DND-41 (cell line): ENCODE measurements at regions not wholly inside any gene's neighbourhood (a gene's known extent, or its start where the extent isn't known, plus 50 kb on each side); places are given as distances from the start of the nearest gene placed in this dataset.

Experiments used
- ATAC-seq: fragments of 200-7000 bp; cut with Tn5 transposase; 3 replicates; pipeline ENCODE4 v1.9.1; 2021; ENCODE audit warnings: low read depth; ENCODE audit not compliant: insufficient read depth
- DNase-seq: peaks from one replicate; pipeline ENCODE4 v3.0.0-alpha.2; 2020
- H2AFZ ChIP-seq: 2 replicates; pipeline ENCODE4 v1.6.0; 2012; ENCODE audit warnings: low read depth, low read length
- H3K27ac ChIP-seq: 2 replicates; pipeline ENCODE4 v1.5.1; 2012; ENCODE audit warnings: low read length, inconsistent platforms
- H3K27me3 ChIP-seq: fragments of 200-600 bp; sonication (generic); 2 replicates; pipeline ENCODE4 v1.6.0; 2012; ENCODE audit warnings: low read length, mild to moderate bottlenecking, inconsistent platforms; ENCODE audit not compliant: insufficient read depth, poor library complexity
- H3K36me3 ChIP-seq: 2 replicates; pipeline ENCODE4 v1.5.1; 2012; ENCODE audit warnings: low read length, inconsistent platforms; ENCODE audit not compliant: insufficient read depth
- H3K4me1 ChIP-seq: 2 replicates; pipeline ENCODE4 v1.5.1; 2012; ENCODE audit warnings: mild to moderate bottlenecking, low read length; ENCODE audit not compliant: insufficient read depth
- H3K4me2 ChIP-seq: 2 replicates; pipeline ENCODE4 v1.6.0; 2012; ENCODE audit warnings: mild to moderate bottlenecking, moderate library complexity, low read length, inconsistent platforms; ENCODE audit not compliant: insufficient read depth
- H3K4me3 ChIP-seq, 2 experiments: fragments of 200-600 bp in 1 of 2; shearing (Covaris generic) in 1 of 2; 2 replicates each; pipeline ENCODE4 v1.5.1; 2012 to 2016; ENCODE audit warnings: inconsistent platforms in 2 of 2, low read length in 2 of 2, mild to moderate bottlenecking in 2 of 2, low read depth in 1 of 2, moderate library complexity in 1 of 2
- H3K79me2 ChIP-seq: 2 replicates; pipeline ENCODE4 v1.6.0; 2012; ENCODE audit warnings: low read length, inconsistent platforms; ENCODE audit not compliant: insufficient read depth
- H3K9ac ChIP-seq: 2 replicates; pipeline ENCODE4 v1.6.0; 2012; ENCODE audit warnings: low read depth, mild to moderate bottlenecking, inconsistent platforms, low read length, moderate library complexity
- H3K9me3 ChIP-seq: 2 replicates; pipeline ENCODE4 v1.5.1; 2012; ENCODE audit warnings: low read length, moderate library complexity, mild to moderate bottlenecking, inconsistent platforms; ENCODE audit not compliant: insufficient read depth, severe bottlenecking
- H4K20me1 ChIP-seq: 2 replicates; pipeline ENCODE4 v1.6.0; 2012; ENCODE audit warnings: low read length; ENCODE audit not compliant: insufficient read depth
- CTCF ChIP-seq: IDR thresholded peaks from 2 replicates; pipeline ENCODE4 v1.5.1; 2012; ENCODE audit warnings: borderline replicate concordance, low read length, moderate library complexity, mild to moderate bottlenecking; ENCODE audit not compliant: poor library complexity, severe bottlenecking; ENCODE audit errors: extremely low read depth
- EZH2 ChIP-seq: IDR thresholded peaks from 3 replicates; pipeline ENCODE4 v1.6.1; 2012; ENCODE audit warnings: borderline replicate concordance, low read depth, mild to moderate bottlenecking, moderate library complexity, low read length, inconsistent platforms; ENCODE audit not compliant: severe bottlenecking

DNA sequence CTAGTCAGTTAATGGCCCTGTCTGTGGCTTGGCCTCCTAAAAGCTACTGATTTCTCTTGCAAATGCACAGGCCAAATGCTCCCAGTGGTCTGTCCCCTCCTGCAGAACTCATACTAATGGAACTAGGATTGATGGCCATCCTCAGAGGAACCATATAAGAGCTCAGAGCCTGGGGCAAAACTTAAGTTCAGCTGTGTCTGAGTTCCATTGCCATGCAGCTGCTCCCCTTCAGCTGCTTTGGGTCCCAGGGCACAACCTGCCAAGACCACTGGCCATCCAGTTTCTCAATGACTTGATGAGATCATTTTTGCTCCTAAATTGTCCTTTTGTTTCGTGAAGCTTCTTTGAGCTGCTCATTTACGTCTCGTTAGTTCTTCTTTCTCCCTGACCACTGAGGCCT, 529.5 kb upstream of the TBL1XR1 start:
- Histone ChIP-seq H3K9me3 (no peaks in the 10 kb centered on the region), H3K4me2 (no peak overlapping the region), H3K36me3 (no peaks in the 10 kb centered on the region), H3K27me3 (no peaks in the 10 kb centered on the region), H3K4me1 (peaks cover 20% of the 10 kb centered on the region), H3K9ac (no peak overlapping the region), H4K20me1 (no peaks in the 10 kb centered on the region), H3K79me2 (no peaks in the 10 kb centered on the region), H3K27ac (no peak overlapping the region), H2AFZ (peak overlapping the region; percentile 1; the same call in 1 of the 2 replicates), H3K4me3 (no peak overlapping the region)
- DNase-seq (no peak), ATAC-seq (no peak)
- no peak for TF ChIP-seq CTCF
- TF ChIP-seq EZH2: no peak

- peaks cover 12% of the 10 kb centered on the region for H3K4me1 ChIP-seq
- TF ChIP-seq EZH2 (no peak), CTCF (no peak)
- no peaks in the 10 kb centered on the region for H3K9me3 ChIP-seq
- H3K36me3 ChIP-seq: no peaks in the 10 kb centered on the region
- 0 out of 2 replicates have a peak overlapping the region, but pooled peaks have one; percentile 41 for H3K27ac ChIP-seq
- ATAC-seq (peak; percentile 87), DNase-seq (peak; percentile 56)
- H2AFZ ChIP-seq: peak overlapping the region; percentile 42; the same call in 1 of the 2 replicates
- H3K4me3 ChIP-seq: no peak overlapping the region
- H3K9ac ChIP-seq: no peak overlapping the region
- H3K4me2 ChIP-seq: no peak overlapping the region
- H3K79me2 ChIP-seq: no peaks in the 10 kb centered on the region
- no peaks in the 10 kb centered on the region for H4K20me1 ChIP-seq
- H3K27me3 ChIP-seq: no peaks in the 10 kb centered on the region
These were observed 532.8 kb upstream of the TBL1XR1 start for GRCh38 chr3:177729956-177730681.

DNA sequence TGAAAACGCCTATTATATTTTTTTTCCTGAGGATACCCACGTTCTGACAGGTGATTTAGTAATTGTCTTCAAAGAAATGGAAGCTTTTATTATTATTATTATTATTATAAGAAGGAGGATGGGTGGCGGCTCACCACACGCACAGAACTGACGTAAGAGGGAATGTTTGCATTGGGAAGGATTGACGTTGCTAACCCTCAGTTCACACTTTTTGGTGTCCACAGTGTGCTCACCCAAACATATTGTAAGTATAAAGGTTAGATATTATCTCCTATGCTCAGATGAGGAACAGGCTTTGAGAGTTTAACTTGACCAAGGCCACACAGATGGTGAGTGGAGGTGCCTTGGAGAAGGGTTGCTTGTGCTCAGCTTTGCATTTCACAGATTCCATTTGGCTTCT, 533.5 kb upstream of the TBL1XR1 start:
- H3K9ac ChIP-seq: no peak overlapping the region
- ATAC-seq (no peak), DNase-seq (no peak)
- no peaks in the 10 kb centered on the region for H3K27me3 ChIP-seq
- H2AFZ ChIP-seq: no peak overlapping the region
- H3K27ac ChIP-seq: no peak overlapping the region
- no peak overlapping the region for H3K4me3 ChIP-seq
- H3K4me1 ChIP-seq: peaks cover 12% of the 10 kb centered on the region
- H3K79me2 ChIP-seq: no peaks in the 10 kb centered on the region
- no peaks in the 10 kb centered on the region for H3K36me3 ChIP-seq
- no peaks in the 10 kb centered on the region for H3K9me3 ChIP-seq
- no peaks in the 10 kb centered on the region for H4K20me1 ChIP-seq
- H3K4me2 ChIP-seq: no peak overlapping the region
- TF ChIP-seq CTCF: no peak
- no peak for TF ChIP-seq EZH2
